GM19239 (cell line): ENCODE measurements at regions not wholly inside any gene's neighbourhood (a gene's known extent, or its start where the extent isn't known, plus 50 kb on each side); places are given as distances from the start of the nearest gene placed in this dataset.
A peak's percentile ranks its signal among the peaks of the same experiment; 100 is the strongest.
"Not testable (repeated sequence)": the region's sequence is repeated elsewhere in the genome, so short reads cannot be mapped to it uniquely, and the experiment has no call there.

Experiments used
- DNase-seq: peaks from one replicate; pipeline ENCODE4 v3.0.0; 2011; ENCODE audit warnings: low spot score; ENCODE audit not compliant: insufficient read length
- FAIRE-seq: peaks from 2 replicates; lab custom pipeline; 2011; peaks lifted over from hg19 to GRCh38; lab: Jason Lieb, UNC

- FAIRE-seq, result no peak
- no peak for DNase-seq
Measured at GRCh38 chr4:181046809-181047208, 1196.4 kb upstream of the TENM3 start.

GRCh38 chr4:181051931-181052330 lies 1191.3 kb upstream of the TENM3 start:
- DNase-seq, result no peak
- FAIRE-seq, result no peak

- no peak for FAIRE-seq
- DNase-seq, result no peak
Measured at GRCh38 chr4:181061787-181062186, 1181.4 kb upstream of the TENM3 start.

GRCh38 chr4:181063212-181063611 lies 1180.0 kb upstream of the TENM3 start:
- DNase-seq (no peak), FAIRE-seq (no peak)

GRCh38 chr4:181077341-181077740 lies 1165.9 kb upstream of the TENM3 start:
- DNase-seq (no peak), FAIRE-seq (no peak)

- DNase-seq, result no peak
- no peak for FAIRE-seq
Measured at GRCh38 chr4:181078196-181078595, 1165.0 kb upstream of the TENM3 start.

GRCh38 chr4:181083757-181084361 lies 1159.3 kb upstream of the TENM3 start:
- DNase-seq, result no peak
- FAIRE-seq, result no peak

GRCh38 chr4:181085557-181085956 lies 1157.6 kb upstream of the TENM3 start:
- DNase-seq, result no peak
- FAIRE-seq, result no peak

GRCh38 chr4:181105487-181105886 lies 1137.7 kb upstream of the TENM3 start:
- DNase-seq (no peak), FAIRE-seq (no peak)

- FAIRE-seq (no peak), DNase-seq (no peak)
Measured at GRCh38 chr4:181106398-181106797, 1136.8 kb upstream of the TENM3 start.

GRCh38 chr4:181108237-181108636 lies 1135.0 kb upstream of the TENM3 start:
- no peak for FAIRE-seq
- no peak for DNase-seq

GRCh38 chr4:181119186-181119585 lies 1124.0 kb upstream of the TENM3 start:
- DNase-seq (no peak), FAIRE-seq (no peak)

GRCh38 chr4:181121733-181122132 lies 1121.5 kb upstream of the TENM3 start:
- FAIRE-seq (no peak), DNase-seq (no peak)

- FAIRE-seq (no peak), DNase-seq (no peak)
Measured at GRCh38 chr4:181127171-181127570, 1116.0 kb upstream of the TENM3 start.

- not testable (repeated sequence) for FAIRE-seq, DNase-seq
Measured at GRCh38 chr4:181130317-181130716, 1112.9 kb upstream of the TENM3 start.

- no peak for FAIRE-seq
Measured at GRCh38 chr4:181137351-181137750, 1105.9 kb upstream of the TENM3 start.

GRCh38 chr4:181138116-181138515 lies 1105.1 kb upstream of the TENM3 start:
- FAIRE-seq, result no peak
- no peak for DNase-seq

More at GRCh38 chr4:181137351-181137750, 1105.9 kb upstream of the TENM3 start:
- DNase-seq, result no peak

GRCh38 chr4:181140037-181140603 lies 1103.1 kb upstream of the TENM3 start:
- DNase-seq (no peak), FAIRE-seq (no peak)

GRCh38 chr4:181143250-181143854 lies 1099.8 kb upstream of the TENM3 start:
- DNase-seq, result peak; percentile 12
- FAIRE-seq, result peak; percentile 83

GRCh38 chr4:181146051-181146450 lies 1097.2 kb upstream of the TENM3 start:
- FAIRE-seq, result no peak
- no peak for DNase-seq

GRCh38 chr4:181147416-181147951 lies 1095.7 kb upstream of the TENM3 start:
- DNase-seq (no peak), FAIRE-seq (no peak)

GRCh38 chr4:181148470-181148869 lies 1094.7 kb upstream of the TENM3 start:
- no peak for FAIRE-seq

More at GRCh38 chr4:181148470-181148869, 1094.7 kb upstream of the TENM3 start:
- no peak for DNase-seq
